SU-DHL-6 (cell line): ENCODE measurements at regions not wholly inside any gene's neighbourhood (a gene's known extent, or its start where the extent isn't known, plus 50 kb on each side); places are given as distances from the start of the nearest gene placed in this dataset.

Source experiments
- H2AFZ ChIP-seq: fragments of 200-600 bp; sonication (generic); 2 replicates; pipeline ENCODE4 v1.6.1; 2014; ENCODE audit warnings: low read depth, mild to moderate bottlenecking, moderate library complexity, mixed read lengths, antibody characterized with exemption, low read length; ENCODE audit not compliant: severe bottlenecking
- H3F3A ChIP-seq: fragments of 200-600 bp; shearing (Covaris generic); 2 replicates; pipeline ENCODE4 v1.6.0; 2016; ENCODE audit warnings: antibody characterized with exemption, mild to moderate bottlenecking; ENCODE audit not compliant: insufficient read depth
- H3K27ac ChIP-seq: fragments of 200-600 bp; sonication (generic); 2 replicates; pipeline ENCODE4 v1.5.1; 2016; ENCODE audit warnings: low read depth, mild to moderate bottlenecking, low read length, moderate library complexity, mixed read lengths
- H3K27me3 ChIP-seq: fragments of 200-600 bp; sonication (generic), shearing (Covaris generic); 2 replicates; pipeline ENCODE4 v1.6.0; 2014; ENCODE audit warnings: mild to moderate bottlenecking, low read length
- H3K36me3 ChIP-seq: fragments of 200-600 bp; sonication (generic); 2 replicates; pipeline ENCODE4 v1.6.1; 2014; ENCODE audit warnings: mild to moderate bottlenecking, low read length, mixed read lengths
- H3K4me2 ChIP-seq: fragments of 300-600, 200-600 bp; shearing (Covaris generic), sonication (generic); 2 replicates; pipeline ENCODE4 v1.6.0; 2014; ENCODE audit warnings: low read length, low read depth, mild to moderate bottlenecking; ENCODE audit not compliant: poor library complexity, severe bottlenecking
- H3K4me3 ChIP-seq: fragments of 200-600 bp; sonication (generic); 2 replicates; pipeline ENCODE4 v1.5.1; 2014; ENCODE audit warnings: antibody characterized with exemption, low read length, mild to moderate bottlenecking, mixed read lengths; ENCODE audit not compliant: insufficient read depth, poor library complexity, severe bottlenecking
- H3K79me2 ChIP-seq: fragments of 200-600 bp; sonication (generic); 2 replicates; pipeline ENCODE4 v1.6.1; 2014; ENCODE audit warnings: mild to moderate bottlenecking, low read length, moderate library complexity; ENCODE audit not compliant: insufficient read depth
- H3K9ac ChIP-seq: fragments of 200-600 bp; sonication (generic); 2 replicates; pipeline ENCODE4 v1.7.0; 2014; ENCODE audit warnings: mild to moderate bottlenecking, low read length
- H3K9me2 ChIP-seq: fragments of 200-600 bp; sonication (generic); replicated peaks from 2 replicates; pipeline ENCODE4 v1.6.1; 2014; ENCODE audit warnings: low read length; ENCODE audit not compliant: insufficient read depth
- H3K9me3 ChIP-seq: fragments of 200-600 bp; sonication (generic); 2 replicates; pipeline ENCODE4 v1.6.1; 2014; ENCODE audit warnings: low read length, mixed read lengths; ENCODE audit not compliant: insufficient read depth
- H4K20me1 ChIP-seq: fragments of 200-600 bp; sonication (generic); 2 replicates; pipeline ENCODE4 v1.6.1; 2014; ENCODE audit warnings: low read depth, mild to moderate bottlenecking, antibody characterized with exemption, low read length, moderate library complexity, mixed read lengths
- CTCF ChIP-seq: fragments of 200-600 bp; sonication (generic); IDR thresholded peaks from one replicate; pipeline ENCODE4 v1.5.1; 2017; ENCODE audit warnings: antibody characterized with exemption, mild to moderate bottlenecking, low read length, moderate library complexity; ENCODE audit not compliant: insufficient read depth, poor library complexity, severe bottlenecking
- EZH2phosphoT487 ChIP-seq: fragments of 200-600 bp; sonication (generic), shearing (Covaris generic); conservative IDR thresholded peaks from 2 replicates; pipeline ENCODE4 v1.6.1; 2018; ENCODE audit warnings: mild to moderate bottlenecking, antibody characterized with exemption, low read length, moderate library complexity, mixed read lengths

- TF ChIP-seq EZH2phosphoT487 (no peak), CTCF (no peak)
- Histone ChIP-seq H4K20me1 (no peaks in the 10 kb centered on the region), H3K9ac (no peak overlapping the region), H3K79me2 (no peaks in the 10 kb centered on the region), H3K4me3 (no peak overlapping the region), H3K27me3 (no peaks in the 10 kb centered on the region), H3K4me2 (no peak overlapping the region), H3K36me3 (no peaks in the 10 kb centered on the region), H3K9me2 (no peaks in the 10 kb centered on the region), H3F3A (no peaks in the 10 kb centered on the region), H3K27ac (no peak overlapping the region), H2AFZ (no peak overlapping the region), H3K9me3 (no peaks in the 10 kb centered on the region)
Measured at GRCh38 chr4:138821331-138821730, 194.2 kb upstream of the NOCT start.

- Histone ChIP-seq H3K9me3 (no peaks in the 10 kb centered on the region), H3K79me2 (no peaks in the 10 kb centered on the region), H3K36me3 (no peaks in the 10 kb centered on the region), H3K9me2 (no peaks in the 10 kb centered on the region), H3K27me3 (no peaks in the 10 kb centered on the region), H3K4me2 (no peak overlapping the region), H3F3A (no peaks in the 10 kb centered on the region), H3K4me3 (no peak overlapping the region), H4K20me1 (no peaks in the 10 kb centered on the region), H3K27ac (no peak overlapping the region), H3K9ac (no peak overlapping the region), H2AFZ (no peak overlapping the region)
- TF ChIP-seq EZH2phosphoT487: no peak
- TF ChIP-seq CTCF: no peak
Measured at GRCh38 chr4:138816875-138817274, 198.7 kb upstream of the NOCT start.

GRCh38 chr4:138815811-138816210, 199.8 kb upstream of the NOCT start:
- Histone ChIP-seq H3K27me3 (no peaks in the 10 kb centered on the region), H3K4me2 (no peak overlapping the region), H3K9me2 (no peaks in the 10 kb centered on the region), H3K9me3 (no peaks in the 10 kb centered on the region), H4K20me1 (no peaks in the 10 kb centered on the region), H3K79me2 (no peaks in the 10 kb centered on the region), H3F3A (no peaks in the 10 kb centered on the region), H3K9ac (no peak overlapping the region), H2AFZ (no peak overlapping the region), H3K4me3 (no peak overlapping the region), H3K27ac (no peak overlapping the region), H3K36me3 (no peaks in the 10 kb centered on the region)
- no peak for TF ChIP-seq CTCF
- TF ChIP-seq EZH2phosphoT487: no peak

GRCh38 chr4:138805736-138806135, 209.8 kb upstream of the NOCT start:
- Histone ChIP-seq H4K20me1 (no peaks in the 10 kb centered on the region), H2AFZ (no peak overlapping the region), H3K4me3 (no peak overlapping the region), H3K9me2 (no peaks in the 10 kb centered on the region), H3K36me3 (no peaks in the 10 kb centered on the region), H3F3A (no peaks in the 10 kb centered on the region), H3K4me2 (no peak overlapping the region), H3K9ac (no peak overlapping the region), H3K9me3 (no peaks in the 10 kb centered on the region), H3K27me3 (no peaks in the 10 kb centered on the region), H3K79me2 (no peaks in the 10 kb centered on the region), H3K27ac (no peak overlapping the region)
- TF ChIP-seq EZH2phosphoT487 (no peak), CTCF (no peak)
